Kidney (tissue), 13 donors: ENCODE measurements at regions not wholly inside any gene's neighbourhood (a gene's known extent, or its start where the extent isn't known, plus 50 kb on each side); places are given as distances from the start of the nearest gene placed in this dataset.

Source experiments
- DNase-seq, 5 donors: peaks; one replicate each; pipeline ENCODE4 v3.0.0-alpha.2; 2013 to 2020
- FAIRE-seq: peaks from 2 replicates; lab custom pipeline; 2012; peaks lifted over from hg19 to GRCh38; lab: Jason Lieb, UNC
- H3K27ac ChIP-seq, 2 donors: one replicate each; pipeline ENCODE4 v1.7.0; 2013; ENCODE audit warnings: low read depth in 2 of 2, low read length in 2 of 2, inconsistent platforms in 1 of 2
- H3K27me3 ChIP-seq: one replicate; pipeline ENCODE4 v1.7.1; 2013; ENCODE audit warnings: low read length, inconsistent platforms; ENCODE audit not compliant: control insufficient read depth, insufficient read depth
- H3K36me3 ChIP-seq, 3 donors: one replicate each; pipeline versions ENCODE4 v1.7.0 to v1.7.1; 2013; ENCODE audit warnings: low read length in 3 of 3, control low read depth in 1 of 3, inconsistent platforms in 1 of 3; ENCODE audit not compliant: insufficient read depth in 3 of 3, control insufficient read depth in 2 of 3
- H3K4me1 ChIP-seq, 3 donors: one replicate each; pipeline versions ENCODE4 v1.7.0 to v1.7.1; 2013; ENCODE audit warnings: low read length in 3 of 3, inconsistent platforms in 1 of 3, low read depth in 1 of 3; ENCODE audit not compliant: control insufficient read depth in 2 of 3, insufficient read depth in 2 of 3
- H3K4me3 ChIP-seq, 3 donors: one replicate each; pipeline versions ENCODE4 v1.7.0 to v1.8.1; 2013; ENCODE audit warnings: low read length in 3 of 3, control low read depth in 1 of 3, inconsistent platforms in 1 of 3
- H3K9ac ChIP-seq, 3 donors: one replicate each; pipeline versions ENCODE4 v1.7.0 to v1.7.1; 2013; ENCODE audit warnings: low read length in 3 of 3, control low read depth in 1 of 3, inconsistent platforms in 1 of 3
- H3K9me3 ChIP-seq, 3 donors: one replicate each; pipeline versions ENCODE4 v1.7.0 to v1.7.1; 2013; ENCODE audit warnings: low read length in 3 of 3, control low read depth in 1 of 3, inconsistent platforms in 1 of 3; ENCODE audit not compliant: control insufficient read depth in 2 of 3, insufficient read depth in 1 of 3
- intact Hi-C: fragments of 100-400 bp; cut with DNase I; formaldehyde crosslinking; loops from one replicate; pipeline ENCODE4 v1.11.1; 2022
- TF ChIP-seq, protein P1 (sequence below): IDR thresholded peaks from 3 replicates; pipeline ENCODE4 v1.5.1; 2012; ENCODE audit warnings: mild to moderate bottlenecking, moderate library complexity, borderline replicate concordance; ENCODE audit not compliant: insufficient read depth; ENCODE audit errors: extremely low read depth
- donor health status: control.
- donor health status: control.
- donor health status: control.
- donor health status: control.
- donor health status: control.
- donor health status: DM: yes; HTN: yes; CAD: no.
- donor health status: Normal renal cell carcinoma (clear cell type).

DNA sequence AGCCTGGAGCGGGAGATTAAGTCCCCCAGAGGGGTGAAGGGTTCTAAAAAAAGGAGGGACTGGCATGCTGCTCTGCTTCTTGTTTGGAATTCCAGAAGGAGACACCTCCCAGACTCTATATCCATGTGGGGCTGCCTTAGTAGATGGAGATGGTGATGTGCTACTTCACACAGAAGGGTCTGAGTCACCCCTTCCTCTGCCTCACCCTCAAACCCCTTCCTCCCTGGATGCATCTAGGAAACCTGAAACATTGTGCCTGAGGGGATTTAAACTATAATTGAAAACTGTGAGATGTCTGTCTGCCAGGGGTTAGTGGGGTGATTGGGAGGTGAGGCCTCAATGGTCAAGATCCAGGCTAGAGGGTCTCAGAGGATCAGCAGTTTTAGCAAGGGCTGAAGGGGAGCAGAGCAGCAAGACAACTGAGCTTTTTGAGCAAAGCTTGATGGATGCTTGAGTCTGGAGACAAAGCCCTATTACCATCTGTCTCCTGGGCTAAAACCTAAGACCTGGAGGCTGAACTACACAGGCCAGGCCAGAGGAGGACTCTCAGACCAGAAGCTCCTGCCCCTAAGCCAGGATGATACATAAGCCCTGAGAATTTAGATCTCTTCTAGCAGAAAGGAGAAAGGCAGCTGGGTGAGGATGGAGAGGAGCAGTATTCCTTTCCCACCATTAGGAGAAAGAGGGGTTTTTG is 314.7 kb upstream of the ATP2B1 start:
- no peaks in the 10 kb centered on the region for H3K4me1 ChIP-seq
- FAIRE-seq: no peak
- H3K27me3 ChIP-seq: no peaks in the 10 kb centered on the region
- no peak overlapping the region for H3K4me3 ChIP-seq
- no peak for DNase-seq
- H3K9ac ChIP-seq: no peak overlapping the region
- intact Hi-C loops: no loop called here
- TF ChIP-seq, protein P1, sequence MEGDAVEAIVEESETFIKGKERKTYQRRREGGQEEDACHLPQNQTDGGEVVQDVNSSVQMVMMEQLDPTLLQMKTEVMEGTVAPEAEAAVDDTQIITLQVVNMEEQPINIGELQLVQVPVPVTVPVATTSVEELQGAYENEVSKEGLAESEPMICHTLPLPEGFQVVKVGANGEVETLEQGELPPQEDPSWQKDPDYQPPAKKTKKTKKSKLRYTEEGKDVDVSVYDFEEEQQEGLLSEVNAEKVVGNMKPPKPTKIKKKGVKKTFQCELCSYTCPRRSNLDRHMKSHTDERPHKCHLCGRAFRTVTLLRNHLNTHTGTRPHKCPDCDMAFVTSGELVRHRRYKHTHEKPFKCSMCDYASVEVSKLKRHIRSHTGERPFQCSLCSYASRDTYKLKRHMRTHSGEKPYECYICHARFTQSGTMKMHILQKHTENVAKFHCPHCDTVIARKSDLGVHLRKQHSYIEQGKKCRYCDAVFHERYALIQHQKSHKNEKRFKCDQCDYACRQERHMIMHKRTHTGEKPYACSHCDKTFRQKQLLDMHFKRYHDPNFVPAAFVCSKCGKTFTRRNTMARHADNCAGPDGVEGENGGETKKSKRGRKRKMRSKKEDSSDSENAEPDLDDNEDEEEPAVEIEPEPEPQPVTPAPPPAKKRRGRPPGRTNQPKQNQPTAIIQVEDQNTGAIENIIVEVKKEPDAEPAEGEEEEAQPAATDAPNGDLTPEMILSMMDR: no peak
- no peaks in the 10 kb centered on the region for H3K36me3 ChIP-seq
- no peaks in the 10 kb centered on the region for H3K9me3 ChIP-seq
- H3K27ac ChIP-seq: no peak overlapping the region

GRCh38 chr12:90021795-90022440 is 313.3 kb upstream of the ATP2B1 start:
- H3K4me3 ChIP-seq: no peak overlapping the region
- H3K4me1 ChIP-seq: no peaks in the 10 kb centered on the region
- H3K36me3 ChIP-seq: no peaks in the 10 kb centered on the region
- no peak overlapping the region for H3K9ac ChIP-seq
- no peak for DNase-seq
- H3K27ac ChIP-seq: no peak overlapping the region
- intact Hi-C loops: no loop called here
- no peaks in the 10 kb centered on the region for H3K27me3 ChIP-seq
- TF ChIP-seq, protein P1: no peak
- H3K9me3 ChIP-seq: no peaks in the 10 kb centered on the region
- FAIRE-seq: no peak

DNA sequence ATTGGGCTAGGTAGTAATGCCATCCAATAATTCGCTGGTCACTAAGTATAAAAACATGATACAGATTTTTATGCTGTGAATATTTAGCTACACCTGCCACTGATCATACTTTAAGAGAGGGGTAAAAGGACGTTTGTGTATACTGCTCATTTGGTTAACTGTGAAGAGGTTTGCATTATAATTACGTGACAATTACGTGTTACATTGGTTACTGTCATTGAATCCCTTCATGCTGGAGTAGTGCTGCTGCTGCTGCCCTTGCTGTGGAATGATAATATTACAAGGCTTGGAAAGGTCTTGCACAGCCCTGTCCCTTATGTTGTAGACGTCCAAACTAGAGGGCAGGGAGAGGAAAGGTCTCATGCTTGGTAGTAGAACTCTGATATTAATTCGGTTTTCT is 312.2 kb upstream of the ATP2B1 start:
- no peak overlapping the region for H3K27ac ChIP-seq
- no peaks in the 10 kb centered on the region for H3K9me3 ChIP-seq
- no peak overlapping the region for H3K9ac ChIP-seq
- TF ChIP-seq, protein P1: no peak
- H3K4me3 ChIP-seq: no peak overlapping the region
- H3K36me3 ChIP-seq: no peaks in the 10 kb centered on the region
- H3K4me1 ChIP-seq: no peaks in the 10 kb centered on the region
- FAIRE-seq (no peak), DNase-seq (no peak)
- intact Hi-C loops: no loop called here
- no peaks in the 10 kb centered on the region for H3K27me3 ChIP-seq
